ENCODE measurements at regions not wholly inside any gene's neighbourhood (a gene's known extent, or its start where the extent isn't known, plus 50 kb on each side); places are given as distances from the start of the nearest gene placed in this dataset.

- DNase-seq = no peak
Measured at GRCh38 chr14:26856876-26857518, 259.2 kb upstream of the NOVA1 start.

- DNase-seq = no peak
Measured at GRCh38 chr14:26859483-26859882, 261.6 kb upstream of the NOVA1 start.

GRCh38 chr14:26860111-26860510, 262.3 kb upstream of the NOVA1 start:
- DNase-seq = no peak

- no peak for DNase-seq
Measured at GRCh38 chr14:26863736-26864135, 265.9 kb upstream of the NOVA1 start.

GRCh38 chr14:26866721-26867120, 268.9 kb upstream of the NOVA1 start:
- DNase-seq = no peak

GRCh38 chr14:26867171-26867757, 269.4 kb upstream of the NOVA1 start:
- DNase-seq = no peak

- no peak for DNase-seq
Measured at GRCh38 chr14:26870096-26870495, 272.3 kb upstream of the NOVA1 start.

- DNase-seq = no peak
Measured at GRCh38 chr14:26870722-26871617, 273.1 kb upstream of the NOVA1 start.

- no peak for DNase-seq
Measured at GRCh38 chr14:26872515-26873361, 274.9 kb upstream of the NOVA1 start.

GRCh38 chr14:26873362-26873960, 275.6 kb upstream of the NOVA1 start:
- DNase-seq = no peak

- DNase-seq = no peak
Measured at GRCh38 chr14:26887847-26888246, 290.0 kb upstream of the NOVA1 start.

GRCh38 chr14:26888592-26888991, 290.8 kb upstream of the NOVA1 start:
- DNase-seq = no peak

GRCh38 chr14:26896447-26896846, 298.6 kb upstream of the NOVA1 start:
- DNase-seq = no peak

- DNase-seq = no peak
Measured at GRCh38 chr14:26897196-26897595, 299.4 kb upstream of the NOVA1 start.

GRCh38 chr14:26905229-26905628, 307.4 kb upstream of the NOVA1 start:
- DNase-seq = no peak

GRCh38 chr14:26913786-26914185, 316.0 kb upstream of the NOVA1 start:
- DNase-seq = no peak

GRCh38 chr14:26917086-26917485, 319.3 kb upstream of the NOVA1 start:
- DNase-seq = no peak

- no peak for DNase-seq
Measured at GRCh38 chr14:26925876-26926584, 328.2 kb upstream of the NOVA1 start.

- no peak for DNase-seq
Measured at GRCh38 chr14:26926585-26926984, 328.8 kb upstream of the NOVA1 start.

- DNase-seq = no peak
Measured at GRCh38 chr14:26928019-26928418, 330.2 kb upstream of the NOVA1 start.

GRCh38 chr14:26929361-26929760, 331.5 kb upstream of the NOVA1 start:
- DNase-seq = no peak

GRCh38 chr14:26930576-26930975, 332.7 kb upstream of the NOVA1 start:
- DNase-seq = no peak
